ENCODE measurements at regions not wholly inside any gene's neighbourhood (a gene's known extent, or its start where the extent isn't known, plus 50 kb on each side); places are given as distances from the start of the nearest gene placed in this dataset.

GRCh38 chr4:71162386-71162785, 168.9 kb downstream of the DCK start:
- no peak for DNase-seq

- DNase-seq, result no peak
These were observed 169.9 kb downstream of the DCK start for GRCh38 chr4:71163317-71163716.

GRCh38 chr4:71167083-71167482, 171.7 kb upstream of the SLC4A4 start:
- no peak for DNase-seq

DNA sequence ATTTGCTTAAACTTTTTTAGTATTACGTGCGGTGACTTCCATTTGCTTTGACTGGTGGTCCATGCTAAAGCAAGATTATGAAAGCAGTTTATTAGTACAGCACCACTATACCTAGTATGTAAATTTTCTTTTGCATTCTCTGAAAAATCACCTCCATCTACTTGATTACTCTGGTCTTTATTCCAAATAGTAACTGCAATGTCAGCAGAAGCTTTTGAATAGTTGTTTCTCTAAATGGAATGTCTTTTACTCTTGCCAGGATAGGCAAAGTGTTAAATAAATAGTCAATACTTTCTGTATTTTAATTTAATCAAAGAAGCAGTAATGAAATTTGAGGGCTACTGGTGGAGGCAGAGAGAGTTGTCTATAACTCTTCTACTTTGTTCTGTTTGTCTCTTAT, 167.2 kb upstream of the SLC4A4 start:
- no peak for DNase-seq

- no peak for DNase-seq
These were observed 157.5 kb upstream of the SLC4A4 start for GRCh38 chr4:71181332-71181731.

DNA sequence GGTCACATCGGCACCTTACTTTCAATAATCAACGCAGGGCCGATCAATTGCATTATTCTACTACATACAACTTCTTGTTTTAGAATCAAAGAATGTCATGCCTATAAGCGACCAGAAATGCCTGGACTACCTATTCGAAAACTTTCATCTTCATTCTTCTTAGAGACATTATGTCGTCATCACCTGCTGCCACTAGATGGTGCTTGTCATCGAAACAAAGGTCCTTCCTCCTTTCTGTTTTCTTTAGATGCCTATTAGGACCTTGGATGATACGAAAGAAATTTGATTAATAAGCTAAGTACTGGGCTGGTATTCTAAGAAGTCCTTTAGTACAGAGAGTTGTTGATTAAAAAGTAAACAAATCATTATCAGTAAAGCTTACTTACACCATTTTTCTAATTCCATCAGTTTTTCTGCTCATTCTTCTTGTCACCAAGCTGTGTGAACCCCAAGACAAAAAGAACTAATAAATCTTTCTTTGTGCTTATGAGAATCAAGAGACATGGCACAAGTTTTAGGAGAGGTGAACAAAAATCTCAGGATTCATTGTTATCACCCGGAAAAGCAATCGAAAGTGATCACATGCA, 154.5 kb upstream of the SLC4A4 start:
- peak; percentile 54 for DNase-seq

DNA sequence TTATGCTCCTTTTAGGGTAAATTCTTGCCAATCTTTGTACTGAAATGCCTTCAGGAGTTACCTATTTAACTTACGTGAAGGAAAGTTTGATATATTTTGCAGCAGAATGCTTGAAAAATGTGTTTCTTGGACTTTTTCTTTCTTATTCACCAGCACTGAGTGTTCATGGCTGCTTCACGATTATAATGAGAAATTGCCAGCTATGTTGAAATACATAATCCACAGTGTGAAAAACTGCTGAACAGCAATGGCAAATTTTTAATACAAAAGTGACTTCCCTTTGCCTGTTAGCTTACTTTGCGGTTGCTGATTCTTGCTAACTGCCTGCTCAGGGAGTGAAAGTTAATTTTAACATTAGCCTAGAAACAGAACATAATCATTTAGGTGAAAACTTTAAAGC, 153.8 kb upstream of the SLC4A4 start:
- no peak for DNase-seq

GRCh38 chr4:71186257-71186565, 152.6 kb upstream of the SLC4A4 start:
- no peak for DNase-seq

DNA sequence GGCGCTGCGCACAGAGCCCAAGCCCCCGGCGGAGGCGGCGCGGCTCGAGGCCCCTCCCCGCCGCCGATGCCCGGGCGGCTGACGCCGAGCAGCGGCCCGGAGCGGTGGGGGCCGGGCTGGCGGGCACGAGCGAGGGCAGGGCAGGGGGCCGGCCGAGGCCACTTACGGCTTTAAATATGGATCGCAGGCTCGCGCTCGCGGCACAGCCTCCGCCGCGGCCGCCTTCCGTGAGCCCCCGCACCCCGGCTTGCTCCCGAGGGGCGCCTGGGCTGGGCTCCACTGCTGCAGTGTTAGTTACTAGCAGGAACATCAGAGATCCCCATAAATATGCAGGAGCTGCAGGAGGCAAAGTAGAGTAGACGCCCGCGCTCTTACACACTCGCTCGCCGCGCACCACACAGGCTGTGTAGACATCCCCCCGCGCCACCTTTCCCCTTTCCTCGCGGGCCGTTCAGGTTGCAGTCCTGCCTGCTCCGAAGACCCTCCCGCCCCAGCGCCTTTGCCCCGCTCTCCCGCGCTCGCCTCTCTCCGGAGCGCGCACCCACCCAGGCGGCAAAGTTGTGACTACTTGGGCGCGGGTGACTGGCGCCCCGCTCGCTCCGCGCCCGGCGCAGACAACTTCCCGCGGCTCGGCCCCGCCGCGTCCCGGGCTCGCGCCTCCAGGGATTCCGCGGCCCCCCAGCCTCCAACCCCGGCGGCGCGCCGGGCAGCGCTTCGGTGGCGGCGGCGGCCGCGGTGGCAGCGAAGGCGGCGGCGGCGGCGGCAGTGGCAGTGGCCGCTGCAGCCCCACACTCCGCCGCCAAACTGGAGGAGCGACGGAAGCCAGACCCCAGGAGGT, 152.0 kb upstream of the SLC4A4 start:
- DNase-seq, result peak; percentile 56

GRCh38 chr4:71187404-71188155, 151.2 kb upstream of the SLC4A4 start:
- peak; percentile 64 for DNase-seq

- DNase-seq, result peak; percentile 54
These were observed 150.6 kb upstream of the SLC4A4 start for GRCh38 chr4:71188156-71188640.

DNA sequence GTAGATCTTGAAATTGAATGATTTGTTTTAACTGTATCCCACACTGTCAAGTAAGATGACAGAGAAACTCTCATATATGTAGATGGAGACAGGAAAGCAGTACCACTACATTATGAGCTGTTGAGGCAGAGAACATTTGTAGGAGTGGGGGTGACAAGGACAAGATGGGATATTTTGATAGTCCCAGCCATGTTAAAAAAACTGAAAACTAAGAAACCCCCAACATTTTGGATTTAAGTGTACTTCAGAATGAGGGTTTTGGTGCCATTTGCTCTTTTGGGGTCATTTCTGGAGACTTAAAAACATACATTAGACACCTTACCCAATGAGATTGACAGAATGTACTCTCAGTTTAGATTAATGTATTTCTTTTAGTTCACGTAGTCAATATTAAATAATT, 149.9 kb upstream of the SLC4A4 start:
- no peak for DNase-seq

DNA sequence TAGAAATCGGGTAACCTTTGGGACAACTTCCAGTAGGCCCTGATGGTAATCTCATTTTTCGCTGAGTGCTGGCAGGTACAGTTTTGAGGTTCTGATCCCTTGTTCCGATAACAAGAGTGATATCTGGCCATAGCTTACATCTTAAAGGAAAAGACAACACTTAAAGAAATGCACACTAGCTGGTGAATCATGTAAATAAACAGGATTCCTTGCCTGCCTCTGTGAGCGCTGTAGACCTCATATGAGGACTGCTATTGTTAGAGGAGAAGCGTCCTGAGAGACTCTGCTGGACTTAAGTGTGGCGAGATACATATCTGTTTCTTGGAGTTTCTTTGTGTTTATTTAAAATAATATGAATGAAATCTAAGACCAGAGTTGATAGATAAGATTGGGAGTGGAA, 149.3 kb upstream of the SLC4A4 start:
- no peak for DNase-seq

DNA sequence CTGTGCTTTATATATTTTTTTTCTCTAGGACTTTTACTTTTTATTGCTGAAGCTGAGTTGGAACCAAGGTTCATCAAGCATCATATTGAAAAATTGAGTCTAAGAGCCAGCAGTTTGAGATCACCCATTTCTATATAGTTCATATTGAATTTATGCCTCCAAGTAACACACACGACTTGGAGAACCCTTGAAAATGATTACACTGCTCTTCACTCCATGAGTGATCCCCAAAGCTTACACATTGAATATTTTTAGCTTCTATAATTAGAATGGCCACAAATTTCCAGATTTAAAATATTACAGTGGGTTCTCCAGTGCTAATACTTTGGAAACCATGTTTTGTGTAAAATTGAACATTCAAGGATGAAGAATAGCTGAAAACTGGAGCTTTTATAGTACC, 144.4 kb upstream of the SLC4A4 start:
- no peak for DNase-seq

GRCh38 chr4:71195924-71196323, 142.9 kb upstream of the SLC4A4 start:
- no peak for DNase-seq

- DNase-seq, result no peak
These were observed 139.9 kb upstream of the SLC4A4 start for GRCh38 chr4:71198958-71199357.

- DNase-seq, result no peak
These were observed 137.8 kb upstream of the SLC4A4 start for GRCh38 chr4:71201057-71201456.

- no peak for DNase-seq
These were observed 136.8 kb upstream of the SLC4A4 start for GRCh38 chr4:71201817-71202576.

DNA sequence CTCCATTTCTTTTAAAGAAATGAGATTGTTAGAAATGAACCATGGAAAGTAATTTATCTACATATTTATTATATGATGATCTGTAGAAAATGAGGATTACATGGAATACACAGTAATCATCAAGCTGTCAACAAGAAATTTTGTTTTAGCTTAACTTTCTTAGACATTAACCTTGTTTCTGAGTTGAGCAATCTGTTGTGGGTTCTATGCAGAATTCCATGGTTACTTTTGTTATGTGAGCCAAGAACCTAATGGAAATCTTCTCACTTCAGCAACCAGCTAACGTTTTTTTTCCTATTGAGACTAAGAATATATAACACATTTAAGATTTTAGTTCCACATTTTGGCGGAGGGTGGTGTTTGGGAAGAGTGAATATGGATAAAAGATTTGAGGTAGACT, 136.1 kb upstream of the SLC4A4 start:
- no peak for DNase-seq

- no peak for DNase-seq
These were observed 134.8 kb upstream of the SLC4A4 start for GRCh38 chr4:71204056-71204455.

DNA sequence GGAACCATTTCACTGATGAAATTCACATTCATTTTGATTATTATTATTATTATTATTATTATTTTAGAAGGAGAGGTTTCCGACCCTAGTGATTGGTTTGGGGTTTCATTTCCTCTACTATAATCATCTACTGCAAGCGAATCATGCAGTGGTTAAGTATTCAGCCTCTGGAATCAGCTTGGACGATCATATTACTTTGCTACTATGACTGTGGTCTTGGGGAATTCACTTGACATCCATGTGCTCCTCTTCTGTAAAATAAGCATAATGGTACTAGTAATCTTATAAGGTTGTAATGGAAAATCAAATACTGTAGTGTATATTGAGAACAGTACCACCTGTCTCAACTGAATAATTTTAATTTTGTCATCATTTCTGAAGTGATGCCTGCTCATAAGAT, 132.1 kb upstream of the SLC4A4 start:
- DNase-seq, result no peak

- no peak for DNase-seq
These were observed 129.7 kb upstream of the SLC4A4 start for GRCh38 chr4:71209161-71209560.

DNA sequence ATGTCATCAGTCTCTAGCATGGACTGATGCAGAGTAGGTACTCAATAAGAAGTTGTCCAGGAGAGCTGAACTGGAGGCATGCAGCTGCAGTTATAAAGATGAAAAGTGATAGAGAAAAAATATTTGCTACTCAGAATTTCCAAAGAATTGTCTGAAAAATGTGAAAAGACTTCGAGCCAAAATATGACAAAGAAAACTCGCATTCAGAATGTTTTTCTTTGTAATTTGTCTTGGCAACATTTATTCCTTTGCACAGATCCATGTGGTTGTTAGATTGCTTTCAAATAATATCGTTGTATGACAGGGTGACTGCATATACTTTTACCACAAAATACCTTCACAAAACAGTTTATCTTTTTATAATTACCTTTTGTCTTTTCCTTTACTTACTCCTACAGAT, 128.0 kb upstream of the SLC4A4 start:
- no peak for DNase-seq

All from left kidney (tissue), 1 donor.